Mesendoderm (in vitro differentiated cells): ENCODE measurements at regions not wholly inside any gene's neighbourhood (a gene's known extent, or its start where the extent isn't known, plus 50 kb on each side); places are given as distances from the start of the nearest gene placed in this dataset.

Source experiments
- DNase-seq: peaks from one replicate; pipeline ENCODE4 v3.0.0; 2013
- H2AK5ac ChIP-seq: 2 replicates; pipeline ENCODE4 v1.6.1; 2013; ENCODE audit warnings: low read length, inconsistent platforms
- H2BK120ac ChIP-seq: 2 replicates; pipeline ENCODE4 v1.6.1; 2013; ENCODE audit warnings: low read depth, mild to moderate bottlenecking, low read length, moderate library complexity, mixed read lengths
- H2BK15ac ChIP-seq: replicated peaks from 2 replicates; pipeline ENCODE4 v1.6.1; 2013; ENCODE audit warnings: low read depth, mild to moderate bottlenecking, moderate library complexity
- H2BK5ac ChIP-seq: 2 replicates; pipeline ENCODE4 v1.6.1; 2013; ENCODE audit warnings: low read length, inconsistent platforms
- H3K18ac ChIP-seq: 2 replicates; pipeline ENCODE4 v1.6.1; 2013; ENCODE audit warnings: mild to moderate bottlenecking, low read length, mixed read lengths
- H3K23ac ChIP-seq: one replicate; pipeline ENCODE4 v1.6.1; 2013; ENCODE audit warnings: low read length
- H3K27ac ChIP-seq: 2 replicates; pipeline ENCODE4 v1.5.1; 2013; ENCODE audit warnings: low read depth, mild to moderate bottlenecking, inconsistent platforms, low read length, moderate library complexity
- H3K27me3 ChIP-seq: 2 replicates; pipeline ENCODE4 v1.6.1; 2013; ENCODE audit warnings: low read length, control low read depth, mild to moderate bottlenecking, inconsistent platforms; ENCODE audit not compliant: insufficient read depth, poor library complexity
- H3K36me3 ChIP-seq: 2 replicates; pipeline ENCODE4 v1.6.1; 2013; ENCODE audit warnings: low read length, inconsistent platforms; ENCODE audit not compliant: control insufficient read depth, insufficient read depth
- H3K4ac ChIP-seq: one replicate; pipeline ENCODE4 v1.6.1; 2013; ENCODE audit warnings: low read depth, mild to moderate bottlenecking, low read length, moderate library complexity
- H3K4me1 ChIP-seq: 2 replicates; pipeline ENCODE4 v1.6.1; 2013; ENCODE audit warnings: low read depth, low read length, inconsistent platforms; ENCODE audit not compliant: control insufficient read depth
- H3K4me2 ChIP-seq: 2 replicates; pipeline ENCODE4 v1.6.1; 2013; ENCODE audit warnings: low read length
- H3K4me3 ChIP-seq: 2 replicates; pipeline ENCODE4 v1.5.1; 2013; ENCODE audit warnings: mild to moderate bottlenecking, low read length
- H3K56ac ChIP-seq: one replicate; pipeline ENCODE4 v1.6.1; 2013; ENCODE audit warnings: low read length
- H3K79me1 ChIP-seq: 2 replicates; pipeline ENCODE4 v1.6.1; 2013; ENCODE audit warnings: low read length, inconsistent platforms
- H3K79me2 ChIP-seq: 2 replicates; pipeline ENCODE4 v1.6.1; 2013; ENCODE audit warnings: mild to moderate bottlenecking, low read length; ENCODE audit not compliant: control insufficient read depth, insufficient read depth
- H3K9ac ChIP-seq: 2 replicates; pipeline ENCODE4 v1.6.1; 2013; ENCODE audit warnings: low read length, inconsistent platforms
- H4K5ac ChIP-seq: one replicate; pipeline ENCODE4 v1.6.1; 2013; ENCODE audit warnings: low read length
- H4K8ac ChIP-seq: one replicate; pipeline ENCODE4 v1.6.1; 2013; ENCODE audit warnings: low read depth, mild to moderate bottlenecking, control low read depth, low read length, moderate library complexity
- WGBS: extraction: QIAGEN DNeasy Blood & Tissue Kit; methylation state at CpG from one replicate; pipeline ENCODE4 v1.1.7; 2013; ENCODE audit warnings: low lambda C conversion rate, missing lambda C conversion rate; ENCODE audit not compliant: insufficient coverage; ENCODE audit errors: extremely low coverage; 5-methylcytosine and 5-hydroxymethylcytosine counted together

GRCh38 chr11:103688924-103689323 lies 347.5 kb upstream of the DDI1 start:
- Histone ChIP-seq H3K9ac (no peak overlapping the region), H3K56ac (no peak overlapping the region), H3K23ac (no peak overlapping the region), H3K18ac (no peak overlapping the region), H2BK15ac (no peak overlapping the region), H3K27ac (no peak overlapping the region), H3K4me1 (no peaks in the 10 kb centered on the region), H3K4me2 (no peak overlapping the region), H3K4ac (no peak overlapping the region), H2BK5ac (no peak overlapping the region), H3K4me3 (no peak overlapping the region), H4K8ac (no peak overlapping the region), H3K27me3 (no peaks in the 10 kb centered on the region), H4K5ac (no peak overlapping the region), H3K79me1 (no peaks in the 10 kb centered on the region), H2AK5ac (no peak overlapping the region), H2BK120ac (no peak overlapping the region), H3K36me3 (no peaks in the 10 kb centered on the region), H3K79me2 (no peaks in the 10 kb centered on the region)
- no peak for DNase-seq
- WGBS: no CpG with 5 or more reads among the region's 3 CpGs

DNA sequence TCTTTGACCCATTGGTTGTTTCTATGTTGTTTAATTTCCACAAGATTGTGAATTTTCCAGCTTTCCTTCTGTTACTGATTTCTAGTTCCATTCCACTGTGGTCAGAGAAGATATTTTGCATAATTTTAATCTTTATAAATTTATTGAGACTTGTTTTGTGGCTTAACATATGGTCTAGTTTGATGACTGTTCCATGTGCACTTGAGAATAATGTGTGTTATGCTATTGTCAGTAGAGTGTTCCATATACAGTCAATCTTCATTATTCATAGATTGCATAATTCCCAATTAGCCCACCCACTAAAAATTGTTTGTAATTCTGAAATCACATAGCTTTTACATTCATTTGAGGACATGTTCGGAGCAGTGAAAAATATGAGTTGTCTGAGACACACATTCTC lies 346.1 kb upstream of the DDI1 start:
- H3K23ac ChIP-seq: no peak overlapping the region
- H3K27me3 ChIP-seq: no peaks in the 10 kb centered on the region

DNA sequence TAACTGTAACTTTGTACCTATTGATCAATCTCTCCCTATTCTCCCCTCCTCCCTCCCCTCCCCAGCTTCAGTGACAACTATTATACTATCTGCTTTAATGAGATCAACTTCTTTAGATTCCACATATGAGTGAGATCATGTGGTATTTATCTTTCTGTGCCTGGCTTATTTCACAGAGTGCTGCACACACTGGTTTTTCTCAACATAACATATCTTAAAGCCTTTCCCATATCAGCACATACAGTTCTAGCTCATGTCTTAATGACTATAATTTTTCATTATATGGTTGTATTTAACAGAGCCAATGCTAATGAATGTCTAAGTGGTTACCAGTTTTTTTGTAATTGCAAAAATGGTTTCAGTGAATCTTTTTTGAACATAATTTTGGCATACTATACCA lies 340.3 kb upstream of the DDI1 start:
- no peaks in the 10 kb centered on the region for H3K27me3 ChIP-seq
- H3K36me3 ChIP-seq: no peaks in the 10 kb centered on the region
- H2BK120ac ChIP-seq: no peak overlapping the region
- no peak overlapping the region for H3K56ac ChIP-seq
- DNase-seq: no peak
- no peak overlapping the region for H3K18ac ChIP-seq
- H3K4ac ChIP-seq: no peak overlapping the region
- no peak overlapping the region for H3K23ac ChIP-seq
- no peaks in the 10 kb centered on the region for H3K79me1 ChIP-seq
- no peak overlapping the region for H3K9ac ChIP-seq
- H2AK5ac ChIP-seq: no peak overlapping the region
- no peak overlapping the region for H2BK15ac ChIP-seq
- H3K4me3 ChIP-seq: no peak overlapping the region
- no peaks in the 10 kb centered on the region for H3K4me1 ChIP-seq
- H2BK5ac ChIP-seq: no peak overlapping the region
- no peak overlapping the region for H4K5ac ChIP-seq
- no peaks in the 10 kb centered on the region for H3K79me2 ChIP-seq
- no peak overlapping the region for H4K8ac ChIP-seq
- no peak overlapping the region for H3K4me2 ChIP-seq
- H3K27ac ChIP-seq: no peak overlapping the region

More for the DNA sequence above, 346.1 kb upstream of the DDI1 start:
- Histone ChIP-seq H3K4me2 (no peak overlapping the region), H3K18ac (no peak overlapping the region), H3K36me3 (no peaks in the 10 kb centered on the region), H3K79me1 (no peaks in the 10 kb centered on the region), H3K79me2 (no peaks in the 10 kb centered on the region), H4K8ac (no peak overlapping the region), H3K56ac (no peak overlapping the region), H3K27ac (no peak overlapping the region), H2AK5ac (no peak overlapping the region), H2BK5ac (no peak overlapping the region), H3K9ac (no peak overlapping the region), H3K4ac (no peak overlapping the region), H3K4me1 (no peaks in the 10 kb centered on the region), H4K5ac (no peak overlapping the region), H2BK120ac (no peak overlapping the region), H3K4me3 (no peak overlapping the region), H2BK15ac (no peak overlapping the region)
- no peak for DNase-seq
- no CpG with 5 or more reads among the region's 1 CpG for WGBS

DNA sequence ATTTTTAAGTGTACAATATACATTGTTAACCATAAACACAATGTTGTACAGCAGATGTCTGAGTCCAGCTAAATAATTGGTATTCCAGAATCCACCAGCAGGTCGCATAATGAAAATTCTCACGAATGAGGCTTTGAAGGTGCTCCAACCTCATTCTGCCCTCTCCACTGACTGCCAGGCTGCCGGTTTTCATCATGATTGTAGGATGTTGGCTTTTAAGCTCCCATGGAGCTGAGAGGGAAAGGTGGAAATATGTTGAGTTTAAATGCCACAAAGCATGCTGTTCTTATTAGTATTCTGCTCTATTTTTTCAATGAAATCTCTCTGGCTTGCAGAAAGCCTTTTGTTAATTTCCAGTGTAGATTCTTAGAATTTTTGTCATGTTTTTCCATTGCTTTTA lies 337.2 kb upstream of the DDI1 start:
- no peak overlapping the region for H2BK5ac ChIP-seq
- no peaks in the 10 kb centered on the region for H3K27me3 ChIP-seq
- H4K8ac ChIP-seq: no peak overlapping the region
- no peak overlapping the region for H3K9ac ChIP-seq
- H3K36me3 ChIP-seq: no peaks in the 10 kb centered on the region
- no peak overlapping the region for H3K27ac ChIP-seq
- no peak overlapping the region for H2AK5ac ChIP-seq
- H2BK120ac ChIP-seq: no peak overlapping the region
- H3K4ac ChIP-seq: no peak overlapping the region
- H3K4me2 ChIP-seq: no peak overlapping the region
- H3K23ac ChIP-seq: no peak overlapping the region
- no peaks in the 10 kb centered on the region for H3K4me1 ChIP-seq
- no peak for DNase-seq
- no peak overlapping the region for H4K5ac ChIP-seq
- no CpG with 5 or more reads among the region's 3 CpGs for WGBS
- no peak overlapping the region for H3K18ac ChIP-seq
- H3K4me3 ChIP-seq: no peak overlapping the region
- no peaks in the 10 kb centered on the region for H3K79me1 ChIP-seq
- no peak overlapping the region for H3K56ac ChIP-seq
- H3K79me2 ChIP-seq: no peaks in the 10 kb centered on the region
- no peak overlapping the region for H2BK15ac ChIP-seq

DNA sequence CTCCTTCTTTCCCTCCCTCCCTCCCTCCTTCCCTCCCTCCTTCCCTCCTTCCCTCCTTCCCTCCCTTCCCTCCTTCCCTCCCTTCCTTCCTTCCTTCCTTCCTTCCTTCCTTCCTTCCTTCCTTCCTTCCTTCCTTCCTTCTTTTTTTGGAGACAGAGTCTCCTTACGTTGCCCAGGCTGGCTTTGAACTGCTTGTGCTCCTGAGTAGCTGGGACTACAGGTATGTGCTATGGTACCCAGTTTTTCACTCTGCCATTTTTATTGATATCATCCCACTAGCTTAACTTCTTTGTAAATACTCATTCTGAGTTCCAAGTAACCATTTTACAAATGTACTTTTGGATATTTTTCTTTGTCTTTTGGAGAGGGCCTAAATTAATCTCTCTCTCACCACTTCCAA lies 336.8 kb upstream of the DDI1 start:
- Histone ChIP-seq H2BK5ac (no peak overlapping the region), H3K4ac (no peak overlapping the region), H4K8ac (no peak overlapping the region), H3K79me1 (no peaks in the 10 kb centered on the region), H3K23ac (no peak overlapping the region), H3K9ac (no peak overlapping the region), H3K27me3 (no peaks in the 10 kb centered on the region), H3K79me2 (no peaks in the 10 kb centered on the region), H4K5ac (no peak overlapping the region), H3K18ac (no peak overlapping the region), H3K4me2 (no peak overlapping the region), H3K27ac (no peak overlapping the region), H3K4me3 (no peak overlapping the region), H2BK15ac (no peak overlapping the region), H3K56ac (no peak overlapping the region), H2AK5ac (no peak overlapping the region), H3K4me1 (no peaks in the 10 kb centered on the region), H3K36me3 (no peaks in the 10 kb centered on the region), H2BK120ac (no peak overlapping the region)
- WGBS: no CpG with 5 or more reads among the region's 1 CpG
- DNase-seq: no peak

GRCh38 chr11:103700622-103701021 lies 335.8 kb upstream of the DDI1 start:
- DNase-seq: no peak
- no peak overlapping the region for H2AK5ac ChIP-seq
- no peak overlapping the region for H3K18ac ChIP-seq
- no CpG with 5 or more reads among the region's 1 CpG for WGBS
- no peak overlapping the region for H3K56ac ChIP-seq
- H2BK15ac ChIP-seq: no peak overlapping the region
- H3K27me3 ChIP-seq: no peaks in the 10 kb centered on the region
- H3K79me2 ChIP-seq: no peaks in the 10 kb centered on the region
- no peaks in the 10 kb centered on the region for H3K36me3 ChIP-seq
- H3K27ac ChIP-seq: no peak overlapping the region
- no peak overlapping the region for H2BK120ac ChIP-seq
- H4K8ac ChIP-seq: no peak overlapping the region
- no peak overlapping the region for H3K23ac ChIP-seq
- H3K79me1 ChIP-seq: no peaks in the 10 kb centered on the region
- no peak overlapping the region for H4K5ac ChIP-seq
- H3K4me3 ChIP-seq: no peak overlapping the region
- H3K4me2 ChIP-seq: no peak overlapping the region
- no peak overlapping the region for H3K4ac ChIP-seq
- no peak overlapping the region for H2BK5ac ChIP-seq
- no peaks in the 10 kb centered on the region for H3K4me1 ChIP-seq
- H3K9ac ChIP-seq: no peak overlapping the region
